HG02588 (cell line): ENCODE measurements at regions not wholly inside any gene's neighbourhood (a gene's known extent, or its start where the extent isn't known, plus 50 kb on each side); places are given as distances from the start of the nearest gene placed in this dataset.

ENCODE experiments used
- ATAC-seq: cut with Tn5 transposase; IDR thresholded peaks from one replicate; pipeline ENCODE4 v1.9.1; 2021; ENCODE audit warnings: mild to moderate bottlenecking, moderate library complexity; ENCODE audit not compliant: unreplicated experiment

DNA sequence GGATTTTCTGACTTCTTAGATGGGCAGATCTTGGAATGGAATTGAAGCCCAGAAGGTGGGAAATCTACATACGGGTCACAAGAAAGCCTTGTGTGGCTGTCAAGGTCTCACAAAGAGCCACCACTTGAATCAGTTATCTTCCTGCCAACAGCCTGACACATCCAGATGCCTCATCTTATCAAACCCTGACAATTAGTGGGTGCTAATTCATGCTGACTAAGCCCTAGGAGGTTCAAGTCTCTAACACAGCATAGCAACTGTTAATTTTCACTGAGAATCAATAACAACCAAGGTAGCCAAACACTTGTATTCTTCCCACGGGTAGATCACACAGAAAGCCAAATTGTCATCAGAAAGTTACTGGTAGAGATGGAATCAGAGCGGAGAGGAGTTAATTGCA, 222.2 kb downstream of the TMEM167A start:
- ATAC-seq = no peak

GRCh38 chr5:82851471-82851870, 225.7 kb downstream of the TMEM167A start:
- no peak for ATAC-seq

DNA sequence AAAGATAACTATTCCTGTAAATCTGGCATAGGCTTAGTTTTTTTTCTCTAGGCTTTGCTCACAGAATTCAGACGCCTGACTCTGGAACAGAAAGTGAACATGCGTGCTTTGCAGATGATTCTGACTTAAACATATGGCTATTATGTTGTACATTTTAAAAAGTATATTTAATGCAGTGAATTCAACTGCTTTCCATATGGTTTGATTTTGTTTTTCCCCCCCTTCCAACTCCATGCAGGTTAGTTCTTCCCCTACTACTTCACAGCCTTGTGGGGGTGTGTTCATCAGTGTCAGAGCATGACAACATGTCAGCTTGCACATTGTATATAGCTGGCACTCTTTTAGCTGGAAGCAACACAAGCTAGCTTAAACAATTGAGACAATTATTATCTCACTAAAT, 226.8 kb downstream of the TMEM167A start:
- ATAC-seq = no peak

DNA sequence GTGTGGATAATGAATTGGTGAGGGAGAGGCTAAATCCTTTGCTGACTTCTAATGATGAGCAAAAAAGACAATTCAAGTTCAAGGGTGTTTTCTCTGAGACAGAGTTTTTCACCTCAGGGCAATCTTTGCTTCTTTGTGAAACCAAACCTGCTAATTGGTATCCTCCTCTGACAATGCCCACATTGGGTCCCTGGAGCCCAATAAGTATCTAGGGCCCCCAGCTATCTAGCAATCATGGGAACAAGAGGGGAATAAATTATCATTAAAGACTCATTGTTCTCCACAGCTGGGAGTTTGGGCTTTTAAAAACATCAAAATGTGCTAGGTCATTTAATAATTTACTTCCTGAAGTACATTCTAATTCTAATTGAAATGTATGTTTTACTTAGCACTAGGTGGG, 227.3 kb downstream of the TMEM167A start:
- no peak for ATAC-seq

DNA sequence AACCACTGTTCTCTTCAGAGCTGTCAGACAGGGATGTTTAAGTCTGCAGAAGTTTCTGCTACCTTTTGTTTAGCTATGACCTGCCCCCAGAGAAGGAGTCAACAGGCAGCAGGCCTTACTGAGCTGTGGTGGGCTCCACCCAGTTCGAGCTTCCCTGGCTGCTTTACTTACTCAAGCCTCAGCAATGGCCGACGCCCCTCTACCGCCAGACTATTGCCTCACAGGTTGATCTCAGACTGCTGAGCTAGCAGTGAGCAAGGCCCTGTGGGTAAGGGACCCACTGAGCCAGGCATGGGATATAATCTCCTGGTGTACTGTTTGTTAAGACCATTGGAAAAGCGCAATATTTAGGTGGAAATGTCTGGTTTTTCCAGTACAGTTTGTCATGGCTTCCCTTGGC, 229.6 kb downstream of the TMEM167A start:
- ATAC-seq = no peak

GRCh38 chr5:82839881-82840280, 237.3 kb downstream of the TMEM167A start:
- ATAC-seq = no peak

DNA sequence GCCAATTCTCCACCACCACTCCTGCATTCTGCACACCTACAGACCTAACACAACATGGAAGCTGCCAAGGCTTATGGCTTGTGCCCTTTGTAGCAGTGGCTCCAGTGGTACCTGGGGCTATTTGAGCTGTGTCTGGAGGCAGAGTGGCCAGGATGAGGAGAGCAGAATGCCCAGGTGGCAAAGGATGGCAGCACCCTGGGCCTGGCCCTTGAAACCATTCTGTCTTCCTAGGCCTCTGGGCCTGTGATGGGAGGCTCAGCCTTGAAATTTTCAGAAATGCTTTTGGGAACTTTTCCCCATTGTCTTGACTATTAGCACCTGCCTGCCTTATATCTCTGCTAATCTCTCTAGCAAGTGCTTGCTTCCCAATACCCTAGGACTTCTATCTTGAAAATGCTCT, 241.7 kb downstream of the TMEM167A start:
- no peak for ATAC-seq

- ATAC-seq = no peak
Observed at GRCh38 chr5:82834151-82834550, 243.0 kb downstream of the TMEM167A start.

GRCh38 chr5:82833277-82833676, 243.9 kb downstream of the TMEM167A start:
- no peak for ATAC-seq

- ATAC-seq = no peak
Observed at GRCh38 chr5:82832445-82832844, 244.7 kb downstream of the TMEM167A start.

DNA sequence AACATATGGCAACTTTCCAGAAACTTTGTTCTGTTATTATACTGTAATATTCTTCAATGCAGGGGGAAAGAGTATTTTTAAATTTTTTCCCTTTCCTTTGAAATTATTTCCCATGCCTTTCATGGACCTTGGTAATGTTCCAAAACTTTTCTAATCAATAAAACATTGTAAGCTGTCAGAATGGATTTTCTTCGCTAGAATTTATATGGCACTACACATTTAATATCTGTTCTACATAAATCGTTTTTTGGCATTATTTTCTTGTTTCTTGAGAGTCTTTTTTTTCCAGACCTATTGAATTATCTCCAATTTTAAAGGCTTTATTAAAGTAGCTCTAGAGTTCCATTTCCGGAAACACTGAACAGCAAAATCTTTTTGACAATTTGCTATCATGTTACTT, 249.0 kb downstream of the TMEM167A start:
- no peak for ATAC-seq

DNA sequence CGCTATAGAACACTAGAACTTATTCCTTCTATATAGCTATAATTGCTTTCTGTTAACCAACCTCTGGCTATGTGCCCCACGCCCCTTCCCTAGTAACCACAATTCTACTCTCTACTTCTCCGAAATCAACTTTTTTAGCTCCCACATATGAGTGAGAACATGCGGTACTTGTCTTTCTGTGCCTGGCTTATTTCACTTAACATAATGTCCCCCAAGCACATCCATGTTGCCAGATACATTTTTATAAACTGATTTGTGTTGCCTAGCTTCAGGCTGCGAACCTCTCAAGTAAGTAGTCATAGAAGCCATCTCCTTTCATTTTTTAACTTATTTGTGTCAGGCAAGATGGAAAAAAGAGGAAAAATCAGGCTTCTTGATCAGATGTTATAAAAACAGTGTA, 249.5 kb downstream of the TMEM167A start:
- no peak for ATAC-seq

DNA sequence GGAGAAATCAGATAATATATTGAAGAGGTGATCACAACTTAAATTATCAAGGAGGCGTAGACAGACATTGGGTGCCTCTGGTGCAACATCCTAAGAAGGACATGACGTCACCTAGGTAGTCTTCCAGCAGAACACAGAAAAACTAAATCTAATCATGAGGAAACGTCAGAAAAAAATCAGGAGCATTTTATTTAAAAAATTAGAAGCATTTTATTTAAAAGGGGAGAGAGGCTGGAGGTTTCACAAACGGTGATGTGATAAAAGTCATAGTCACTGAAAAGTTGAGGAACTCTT, 254.6 kb downstream of the TMEM167A start:
- no peak for ATAC-seq

DNA sequence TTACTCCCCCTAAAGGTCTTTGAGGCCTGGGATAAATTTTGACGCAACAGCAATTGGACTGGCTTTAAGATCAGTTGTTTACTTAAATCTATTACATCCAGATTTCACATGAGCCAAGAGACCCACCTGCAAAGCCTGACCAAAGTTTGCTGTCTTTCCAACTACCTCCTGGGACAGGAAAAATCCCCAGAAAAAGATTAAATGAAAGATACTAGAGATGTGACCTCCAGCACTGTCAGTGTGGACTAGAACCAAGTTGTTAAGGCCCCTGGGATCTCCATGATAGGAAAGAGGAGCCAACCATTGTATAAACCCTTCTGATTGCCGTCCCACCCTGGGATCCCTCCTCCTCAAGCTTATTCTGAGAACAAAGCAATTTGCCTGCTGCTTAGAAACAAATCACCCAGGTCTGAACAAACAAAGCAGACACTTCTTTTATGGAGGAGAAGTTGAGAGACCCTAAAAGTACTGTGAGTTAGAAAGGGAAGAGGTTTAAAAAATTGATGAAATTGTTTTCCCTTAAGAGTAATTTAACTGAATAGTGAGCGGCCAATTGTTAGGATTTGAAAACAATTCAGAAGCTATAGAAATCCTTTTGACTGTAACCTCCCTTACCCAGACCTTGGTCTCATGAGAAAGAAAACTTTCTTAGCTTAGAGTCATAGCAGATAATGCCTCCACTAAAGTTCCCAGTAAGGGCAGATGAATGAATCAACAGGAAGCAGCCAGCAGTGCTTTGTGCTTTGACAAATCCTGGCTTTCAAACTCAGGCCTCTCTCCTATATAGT, 255.2 kb downstream of the TMEM167A start:
- no peak for ATAC-seq

GRCh38 chr5:82820961-82821845, 256.0 kb downstream of the TMEM167A start:
- ATAC-seq = peak; percentile 90

DNA sequence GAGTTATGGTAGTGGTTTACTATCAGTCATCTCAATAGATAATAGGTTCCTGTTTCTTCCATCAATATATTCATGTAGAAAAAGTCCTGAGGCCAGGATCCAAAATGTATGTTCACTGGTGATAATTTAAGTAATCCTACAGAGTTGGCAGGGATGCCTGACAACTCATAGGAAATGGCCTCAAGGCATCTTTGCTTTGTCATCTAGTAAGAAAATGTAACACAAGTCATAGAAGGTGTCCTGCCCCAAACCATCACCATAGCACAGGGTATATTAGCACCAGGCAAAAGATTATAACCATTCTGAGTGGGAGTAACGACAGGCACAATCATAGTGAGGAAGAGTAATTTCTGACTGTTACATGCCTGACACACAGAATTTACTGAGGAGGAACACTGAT, 257.0 kb downstream of the TMEM167A start:
- ATAC-seq = no peak

DNA sequence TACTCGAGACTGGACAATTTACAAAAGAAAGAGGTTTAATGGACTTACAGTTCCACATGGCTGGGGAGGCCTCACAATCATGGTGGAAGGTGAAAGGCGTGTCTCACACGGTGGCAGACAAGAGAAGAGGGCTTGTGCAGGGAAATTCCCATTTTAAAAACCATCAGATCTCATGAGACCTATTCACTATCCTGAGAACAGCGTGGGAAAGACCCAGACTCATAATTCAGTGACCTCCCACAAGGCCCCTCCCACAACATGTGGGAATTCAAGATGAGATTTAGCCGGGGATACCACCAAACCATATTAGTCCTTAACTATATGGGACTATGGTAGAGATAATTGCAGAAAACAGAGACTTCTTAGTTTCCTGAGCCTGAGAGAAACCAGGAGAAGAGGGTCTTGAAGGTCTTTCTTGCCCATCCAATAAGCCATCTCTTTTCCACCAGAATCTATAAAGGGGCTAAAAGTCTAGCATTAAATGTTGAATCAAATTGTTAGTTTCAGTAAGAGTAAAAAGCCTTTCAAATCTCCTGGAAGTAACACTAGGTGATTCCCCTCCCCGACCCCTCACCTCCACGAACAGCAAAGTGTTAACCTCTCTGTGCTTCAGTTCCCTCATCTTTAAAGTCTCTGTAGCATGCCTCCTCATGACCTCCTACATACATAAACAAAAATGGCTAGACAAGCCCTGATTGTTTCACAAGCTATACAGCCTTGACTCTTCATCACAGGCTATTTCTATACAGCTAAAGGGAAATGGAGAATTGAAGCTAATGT, 259.1 kb downstream of the TMEM167A start:
- ATAC-seq = no peak

GRCh38 chr5:82816926-82817325, 260.3 kb downstream of the TMEM167A start:
- no peak for ATAC-seq

DNA sequence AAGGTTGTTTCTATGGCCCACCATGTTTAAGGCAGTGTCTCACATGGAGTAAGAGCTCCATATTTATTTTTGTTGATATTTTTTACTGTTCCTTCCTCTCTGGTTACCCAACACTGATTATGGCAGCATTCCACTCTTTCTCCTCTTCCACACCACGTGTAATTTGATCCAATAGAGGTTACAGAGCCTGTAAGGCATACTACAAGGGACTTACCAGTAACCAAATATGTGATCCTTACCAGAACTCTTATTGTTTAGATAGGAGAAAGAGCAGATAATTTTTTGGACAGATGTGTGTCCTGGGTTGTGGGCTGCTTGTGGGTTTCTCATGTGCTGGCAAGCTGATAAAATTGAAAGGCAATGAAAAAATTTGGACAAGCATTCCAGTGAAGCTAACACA, 261.3 kb downstream of the TMEM167A start:
- no peak for ATAC-seq

DNA sequence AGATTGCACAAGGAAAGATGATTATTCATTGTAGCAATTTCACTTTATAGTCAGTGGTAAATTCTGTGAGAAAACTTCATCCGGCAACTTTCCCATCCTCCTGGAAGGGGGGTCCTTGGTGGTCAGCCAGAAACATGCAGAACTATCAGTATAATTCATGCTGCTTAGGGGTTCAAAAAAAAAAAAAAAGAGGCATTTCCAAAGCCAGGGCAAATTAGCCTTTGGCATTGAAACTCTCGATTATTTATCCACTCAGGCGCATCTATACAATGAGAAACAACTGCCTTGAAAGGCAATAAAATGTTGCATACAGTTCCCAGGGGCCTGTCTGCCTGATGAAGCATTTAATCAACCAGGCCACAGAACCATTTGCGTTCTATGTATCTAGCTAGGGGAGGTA, 263.3 kb downstream of the TMEM167A start:
- no peak for ATAC-seq

DNA sequence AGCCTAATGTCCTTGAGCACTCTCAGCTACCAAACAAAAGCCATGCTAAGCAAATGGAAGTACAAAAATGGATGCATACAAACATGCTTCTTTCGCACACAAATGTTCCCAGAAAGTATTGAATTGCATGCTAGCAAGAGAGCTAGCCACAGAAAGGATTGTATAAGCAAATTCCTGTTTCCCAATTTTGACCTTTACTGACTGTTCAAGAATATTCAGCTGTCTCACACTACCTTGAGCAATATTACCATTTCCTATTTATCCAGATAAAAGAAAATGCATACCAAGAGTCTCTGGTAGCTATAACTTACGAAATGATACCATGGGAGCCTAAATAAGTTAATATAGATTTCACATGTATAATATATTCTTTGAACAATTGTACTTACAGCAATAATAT, 264.6 kb downstream of the TMEM167A start:
- no peak for ATAC-seq

DNA sequence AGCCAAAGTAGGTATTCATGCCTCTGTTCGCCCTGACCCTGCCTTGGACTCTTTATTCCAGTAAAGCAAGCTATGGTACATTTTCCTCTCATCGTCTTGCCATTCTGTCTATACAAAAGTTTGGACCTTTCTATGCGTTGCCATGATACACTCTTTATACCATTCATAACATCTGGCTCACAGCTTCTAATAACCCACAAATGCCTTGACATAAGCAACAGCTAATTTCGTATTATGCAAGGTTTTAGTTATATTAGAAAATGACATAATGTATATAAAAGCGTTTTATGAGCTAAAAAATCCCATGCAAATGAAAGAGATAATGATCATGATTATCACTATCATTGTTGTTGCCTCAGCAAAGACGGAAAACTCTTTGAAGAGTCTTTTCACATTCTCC, 265.7 kb downstream of the TMEM167A start:
- ATAC-seq = no peak
